H4 (cell line): ENCODE measurements at regions not wholly inside any gene's neighbourhood (a gene's known extent, or its start where the extent isn't known, plus 50 kb on each side); places are given as distances from the start of the nearest gene placed in this dataset.
A peak's percentile ranks its signal among the peaks of the same experiment; 100 is the strongest.

Experiments used
- DNase-seq: peaks from one replicate; pipeline ENCODE4 v3.0.0-alpha.2; 2015; ENCODE audit warnings: low spot score

DNA sequence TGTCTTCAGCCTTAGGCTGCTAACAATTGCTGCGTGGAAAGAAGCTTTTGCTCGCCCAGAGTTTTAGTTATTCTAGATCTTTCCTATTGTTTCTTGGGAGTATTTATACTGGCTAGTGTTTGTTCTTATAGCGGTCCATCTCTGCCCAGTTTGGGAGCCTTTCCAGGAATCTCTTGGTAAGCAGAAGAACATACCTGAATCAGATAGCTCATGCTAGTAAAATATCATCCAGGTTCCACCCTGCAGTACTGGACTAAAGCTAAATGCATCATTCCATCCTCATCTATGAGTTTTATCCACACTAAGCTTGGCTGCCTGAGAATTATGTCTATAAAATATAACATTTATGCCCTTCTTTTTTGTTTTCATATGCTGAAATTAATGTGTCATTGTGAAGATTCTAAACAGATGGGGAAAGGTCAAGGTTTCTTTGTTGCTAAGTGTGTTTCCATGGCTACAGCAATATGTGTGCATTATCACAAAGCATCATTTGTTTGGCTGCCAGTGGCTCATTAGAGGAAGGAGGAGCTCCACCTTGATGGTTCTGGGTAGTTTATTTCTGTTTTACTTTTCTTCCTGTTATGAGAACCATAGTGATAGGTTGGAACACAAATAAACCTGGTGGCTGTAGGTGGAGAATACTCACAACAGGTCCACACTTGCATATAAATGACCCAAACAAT is 182.8 kb downstream of the PIK3C3 start:
- DNase-seq: no peak

DNA sequence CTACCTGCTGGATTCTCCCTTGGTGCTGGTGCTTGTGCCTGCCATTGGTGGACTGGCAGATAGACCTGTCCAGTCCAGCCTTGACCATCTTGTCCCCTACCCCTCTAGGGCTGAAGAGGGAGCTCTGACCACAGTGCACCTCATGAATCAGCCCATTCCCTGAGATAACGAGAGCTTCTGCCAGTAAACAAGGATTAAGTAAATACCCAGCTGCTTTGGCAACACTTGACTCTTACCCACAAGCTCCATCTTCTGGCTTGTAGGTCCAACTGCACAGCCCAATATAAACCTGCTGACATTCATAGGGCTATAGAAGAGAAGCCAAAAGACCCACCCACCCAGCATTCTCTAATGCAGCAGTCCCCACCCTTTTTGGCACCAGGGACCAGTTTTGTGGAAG is 186.4 kb downstream of the PIK3C3 start:
- DNase-seq: no peak

DNA sequence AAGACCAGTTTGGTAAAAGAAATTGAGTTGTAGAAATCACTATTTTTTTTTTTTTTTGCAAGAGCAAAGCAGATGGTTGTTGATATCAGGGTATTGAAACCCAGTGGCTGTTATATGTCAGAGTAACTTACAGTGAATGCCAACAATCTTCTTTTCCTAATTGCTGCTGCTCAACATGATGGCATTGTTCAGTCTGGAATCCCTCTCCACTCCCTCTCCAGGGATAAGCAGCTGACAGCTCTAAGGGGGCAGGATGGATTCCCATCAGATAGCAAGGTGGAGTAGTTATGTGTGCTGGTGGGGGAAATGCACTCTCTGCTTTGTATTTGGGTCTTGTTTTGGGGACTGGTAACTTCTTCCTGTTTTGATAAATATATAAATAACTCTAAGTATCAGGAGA is 200.0 kb downstream of the PIK3C3 start:
- DNase-seq: no peak

DNA sequence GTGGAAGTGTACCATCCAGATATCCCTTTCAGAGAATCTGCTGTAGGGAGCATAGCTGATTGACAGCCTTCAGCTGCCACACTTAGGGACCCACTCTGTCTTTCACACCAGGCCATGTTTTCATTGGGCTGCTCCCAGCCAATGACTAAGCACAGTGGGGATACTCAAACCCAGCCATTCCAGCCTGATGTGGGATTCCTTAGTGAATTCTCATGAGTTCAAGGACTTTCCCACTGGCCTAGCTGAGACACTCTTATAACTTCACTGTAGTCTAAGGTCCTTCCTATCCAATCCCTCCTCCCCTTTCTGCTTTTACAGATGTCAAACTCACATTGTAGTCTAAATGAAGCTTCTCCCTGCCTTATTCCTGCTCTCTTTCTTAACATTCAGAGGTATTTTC is 201.2 kb downstream of the PIK3C3 start:
- DNase-seq: no peak

DNA sequence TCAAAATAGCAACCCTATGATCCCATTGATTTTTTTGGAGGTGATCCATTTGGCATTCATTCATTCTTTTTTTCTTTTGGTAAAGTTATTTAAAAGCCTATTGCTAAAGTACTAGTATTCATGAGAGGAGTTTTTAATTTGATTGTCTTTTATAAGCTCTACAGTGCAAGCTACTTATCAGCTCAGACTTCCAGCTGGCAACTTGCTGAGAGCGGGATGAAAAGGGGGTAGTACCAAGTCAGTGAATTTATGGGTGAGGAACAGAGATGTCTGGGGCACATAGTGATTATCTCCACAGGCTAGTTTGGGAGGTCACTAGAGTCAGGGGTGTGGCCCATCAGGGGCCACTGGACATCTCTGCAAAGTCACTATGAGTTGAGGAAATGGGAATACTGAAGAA is 202.4 kb downstream of the PIK3C3 start:
- no peak for DNase-seq

DNA sequence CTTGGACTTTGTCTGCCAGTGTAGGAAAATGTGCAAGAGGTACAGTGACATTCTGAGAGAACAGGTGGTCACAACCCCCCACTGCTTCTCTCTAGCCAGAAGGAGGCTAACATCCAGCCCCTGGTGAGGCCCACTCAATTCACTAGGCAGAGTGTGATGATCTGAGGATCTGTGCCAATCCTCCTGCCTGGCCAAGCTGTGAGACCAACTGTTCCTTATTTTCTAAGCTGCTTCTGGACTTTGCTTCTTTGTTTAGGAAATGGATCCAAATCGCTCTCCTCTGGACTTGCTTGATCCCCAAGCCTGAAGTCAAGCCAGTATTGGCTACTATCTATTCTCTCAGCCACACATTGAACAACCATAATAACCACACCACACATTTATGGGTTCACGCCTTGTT is 202.8 kb downstream of the PIK3C3 start:
- DNase-seq: no peak

DNA sequence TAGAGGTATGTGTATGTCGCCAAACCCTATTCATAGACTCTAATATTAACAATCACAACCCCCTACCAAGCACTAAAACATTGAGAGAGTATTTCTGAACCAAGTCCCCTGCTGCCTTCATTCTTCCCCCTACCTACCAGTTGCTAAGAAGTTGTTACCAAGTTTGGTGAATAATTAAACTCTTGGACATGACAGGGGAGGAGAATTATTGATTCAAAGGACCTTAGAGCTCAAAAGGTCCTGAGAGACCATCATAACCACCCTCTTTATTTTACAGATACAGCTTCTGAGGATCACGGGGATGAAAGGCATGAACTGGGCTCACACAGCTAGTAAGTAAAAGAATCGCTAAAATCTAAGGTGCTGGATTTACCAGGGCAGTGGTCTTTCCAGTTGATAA is 204.1 kb downstream of the PIK3C3 start:
- DNase-seq: no peak

DNA sequence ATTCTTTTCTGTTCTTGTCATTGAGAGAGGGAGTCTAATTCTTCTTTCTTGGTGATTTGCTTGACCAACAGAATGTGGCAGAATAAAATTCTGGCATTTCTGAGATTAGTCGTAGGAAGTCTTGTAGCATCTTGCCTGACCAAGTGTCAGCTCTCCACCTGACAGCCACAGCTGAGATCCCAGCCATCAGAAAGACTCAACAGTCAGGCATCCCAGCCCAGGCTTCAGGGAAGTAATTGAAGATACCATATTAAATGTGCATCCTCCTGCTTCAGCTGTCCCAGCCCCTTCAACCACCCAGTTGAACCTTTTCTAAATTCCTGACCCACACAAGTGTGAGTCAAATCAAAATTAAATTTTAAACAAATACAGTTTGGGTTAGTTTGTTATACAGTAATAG is 208.3 kb downstream of the PIK3C3 start:
- DNase-seq: no peak

DNA sequence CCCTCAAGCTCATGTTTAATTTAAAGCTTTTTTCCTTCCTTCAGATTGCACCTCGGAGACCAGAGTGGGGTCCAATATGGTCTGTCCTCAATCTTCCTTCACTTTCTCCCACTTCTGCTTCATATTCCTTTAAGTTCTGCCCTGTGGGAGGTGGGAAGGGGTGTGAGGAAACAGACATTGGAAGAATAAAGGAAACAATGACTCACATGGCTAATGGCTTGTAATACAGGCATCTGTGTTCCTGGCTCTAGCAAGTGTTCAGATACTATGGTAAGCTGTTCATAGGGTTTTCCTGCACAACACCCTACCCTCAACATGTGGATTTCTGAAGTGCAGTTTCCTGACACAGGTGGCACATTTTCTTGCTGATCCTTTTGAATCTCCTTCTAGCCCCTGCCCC is 209.5 kb downstream of the PIK3C3 start:
- DNase-seq: no peak

DNA sequence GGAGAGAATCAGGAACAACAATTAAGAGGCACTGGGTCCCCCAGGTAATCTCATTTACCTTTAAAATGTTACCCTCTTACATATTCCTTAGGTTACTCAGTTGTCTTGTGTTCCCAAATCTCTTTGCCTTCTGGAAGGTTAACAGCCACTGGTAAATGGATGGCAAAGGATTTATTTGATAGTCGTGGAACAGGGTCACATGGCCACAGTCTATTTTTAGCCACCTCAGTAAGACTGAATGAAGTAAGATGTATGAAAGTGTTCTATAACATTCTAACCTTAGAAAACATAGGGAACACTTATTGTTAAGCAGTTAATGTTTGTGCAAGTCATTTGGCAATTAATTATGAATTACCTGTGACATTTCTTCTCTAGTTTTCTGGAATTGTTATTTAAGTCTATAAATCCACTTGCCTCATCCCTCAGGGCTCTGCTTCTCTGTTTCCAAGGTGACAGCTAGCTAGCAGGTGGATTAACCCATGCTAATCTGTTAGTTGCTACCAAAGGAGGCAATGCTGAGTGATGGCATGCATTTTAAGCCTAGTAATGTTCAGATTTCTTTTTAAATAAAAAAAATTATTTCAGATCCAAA is 211.0 kb downstream of the PIK3C3 start:
- no peak for DNase-seq

DNA sequence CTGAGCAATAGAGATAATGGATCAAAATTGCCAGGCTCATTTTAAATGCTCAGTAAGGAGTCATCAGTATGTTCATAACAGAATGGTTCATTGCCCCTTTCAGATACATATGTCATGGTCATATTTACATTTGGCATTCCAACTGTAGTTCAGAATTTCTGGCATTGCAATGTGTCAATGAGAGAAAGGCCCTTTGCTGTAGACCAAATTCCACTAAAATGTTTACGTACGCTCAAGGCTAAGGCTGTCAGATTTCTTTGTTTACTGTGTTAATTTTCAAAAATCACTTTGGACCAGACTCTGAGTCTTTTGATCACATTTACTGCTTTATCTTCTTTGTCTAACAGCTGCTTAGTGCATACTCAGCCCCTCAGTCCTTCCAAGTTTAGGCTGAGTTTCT is 213.5 kb downstream of the PIK3C3 start:
- no peak for DNase-seq

DNA sequence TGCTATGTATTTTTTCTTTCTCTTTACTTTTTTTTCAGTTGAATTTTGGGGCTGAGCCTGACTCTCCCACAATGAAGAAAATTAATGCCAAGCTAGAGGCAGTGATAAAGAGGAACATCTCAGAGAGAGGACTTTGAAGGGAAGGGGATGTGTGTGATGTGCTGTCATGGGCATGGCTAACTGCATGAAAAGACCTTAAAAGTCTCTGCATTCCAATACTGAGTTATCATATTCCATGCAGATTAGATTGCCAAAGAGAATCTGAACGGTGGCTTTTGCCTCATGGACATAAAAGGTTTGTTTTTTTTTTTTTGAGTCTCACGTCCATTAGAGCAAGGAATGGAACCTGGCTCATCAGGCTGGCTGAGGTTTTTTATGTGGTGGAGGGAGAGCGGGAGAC is 213.9 kb downstream of the PIK3C3 start:
- DNase-seq: no peak

DNA sequence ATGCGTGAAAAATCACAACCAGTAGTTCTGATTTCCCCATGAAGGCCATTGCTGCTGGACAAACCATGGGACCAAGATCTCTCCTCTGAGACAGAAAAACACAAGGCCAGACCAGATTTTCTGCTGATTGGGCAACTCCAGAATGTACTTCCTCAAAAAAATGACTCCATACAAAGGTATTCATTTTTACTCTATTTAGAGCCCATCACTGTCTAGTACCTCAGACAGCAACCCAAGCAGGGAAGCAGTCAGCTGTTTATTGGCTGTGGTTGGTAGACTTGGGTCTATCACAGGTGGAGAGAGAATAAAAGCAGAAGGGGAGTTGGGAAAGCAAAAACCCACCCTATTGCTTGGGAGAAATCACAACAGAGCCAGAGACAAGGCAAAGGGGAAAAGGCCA is 219.9 kb downstream of the PIK3C3 start:
- DNase-seq: no peak

DNA sequence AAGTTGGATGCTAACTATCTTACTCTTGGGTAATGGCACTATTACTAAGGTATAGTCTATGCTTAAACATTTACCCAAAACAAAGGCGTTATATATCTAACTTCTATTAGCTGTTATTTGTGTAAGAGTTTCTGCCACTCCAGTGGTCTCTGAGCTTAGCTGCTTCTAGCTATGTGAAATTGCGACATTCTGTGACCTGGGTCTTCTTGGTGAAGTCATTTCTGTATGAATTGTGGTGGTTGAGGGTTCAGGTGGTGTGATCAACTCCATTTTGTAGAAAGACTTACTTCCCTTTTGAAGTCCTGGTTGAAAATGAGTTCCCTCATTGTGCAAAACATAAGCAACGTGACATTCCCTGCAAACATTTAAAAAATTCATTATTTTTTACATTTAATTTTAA is 221.6 kb downstream of the PIK3C3 start:
- no peak for DNase-seq

DNA sequence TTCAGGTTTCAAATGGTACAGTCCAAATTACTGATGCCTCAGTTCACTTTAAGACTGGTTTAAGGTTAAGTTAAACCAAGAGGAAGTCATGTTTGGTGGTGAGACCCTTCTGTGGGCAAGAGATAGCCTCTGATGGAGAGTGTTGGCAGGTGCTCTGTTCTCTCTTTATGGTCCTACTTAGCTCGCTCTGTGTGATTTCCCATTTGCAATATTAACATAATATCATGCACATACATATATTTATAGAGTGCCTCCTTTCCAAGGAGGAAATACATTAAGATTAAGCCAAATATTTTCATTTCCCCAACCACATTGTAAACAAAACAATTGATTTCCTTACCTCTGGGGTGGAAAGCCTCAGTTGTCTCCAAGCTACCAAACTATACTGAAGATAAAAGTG is 222.4 kb downstream of the PIK3C3 start:
- DNase-seq: no peak

DNA sequence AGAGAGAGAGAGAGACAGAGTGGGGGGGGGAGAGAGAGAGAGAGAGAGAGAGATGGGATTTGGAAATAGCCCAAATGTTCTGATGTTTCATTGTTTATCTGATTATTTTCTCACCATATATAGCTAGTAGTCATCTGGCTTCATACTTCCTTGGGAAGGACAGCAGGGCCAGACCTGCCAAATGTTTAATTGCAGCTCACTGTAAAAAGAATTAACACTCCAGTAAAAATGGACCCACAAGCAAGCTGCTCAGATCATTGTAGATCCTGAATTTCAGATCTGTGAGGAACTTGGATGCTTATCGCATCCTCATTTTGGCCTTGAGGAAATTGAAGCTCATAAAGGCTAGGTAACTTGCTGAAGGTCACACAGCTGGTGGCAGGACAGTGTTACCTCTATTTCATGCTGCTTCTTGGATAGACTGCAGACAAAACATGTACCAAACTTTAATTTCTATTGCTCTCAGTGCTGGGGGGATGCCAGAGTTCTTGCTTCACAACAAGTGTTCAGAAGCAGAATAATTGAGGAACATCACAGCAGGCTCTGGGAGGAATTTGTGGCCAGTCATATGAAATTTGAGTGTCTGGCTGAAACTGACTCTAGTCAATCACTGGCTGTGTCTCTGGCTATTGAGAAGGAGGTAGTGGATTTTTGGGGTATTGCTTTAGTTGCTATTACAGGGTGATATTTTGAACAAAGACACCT is 223.5 kb downstream of the PIK3C3 start:
- no peak for DNase-seq

DNA sequence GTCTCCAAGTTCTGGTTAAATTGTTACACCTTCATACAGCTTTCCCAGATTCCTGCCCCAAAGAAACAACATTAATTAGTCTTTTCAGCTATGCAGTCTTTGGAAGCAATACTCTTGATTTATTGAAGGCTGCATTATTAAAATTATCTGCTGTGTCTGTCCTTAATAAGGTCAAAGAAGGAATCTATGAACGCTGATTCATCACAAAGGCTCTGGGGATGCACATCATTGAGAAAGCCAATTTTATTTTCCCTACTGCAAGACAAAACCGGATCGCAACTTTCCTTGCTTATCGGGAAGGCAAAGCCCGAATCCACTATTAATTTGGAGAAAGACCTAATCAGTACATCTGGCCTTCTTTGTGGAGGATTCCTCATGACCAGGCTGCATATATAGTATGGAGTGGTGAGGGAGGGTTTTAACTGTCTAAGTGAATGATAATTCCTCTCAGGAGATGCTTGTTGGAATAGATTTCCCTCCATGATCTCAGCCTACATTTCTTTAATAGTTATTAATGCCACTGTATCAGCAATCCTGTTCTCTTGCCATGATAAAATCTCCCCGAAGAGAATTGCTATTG is 224.6 kb downstream of the PIK3C3 start:
- DNase-seq: no peak

DNA sequence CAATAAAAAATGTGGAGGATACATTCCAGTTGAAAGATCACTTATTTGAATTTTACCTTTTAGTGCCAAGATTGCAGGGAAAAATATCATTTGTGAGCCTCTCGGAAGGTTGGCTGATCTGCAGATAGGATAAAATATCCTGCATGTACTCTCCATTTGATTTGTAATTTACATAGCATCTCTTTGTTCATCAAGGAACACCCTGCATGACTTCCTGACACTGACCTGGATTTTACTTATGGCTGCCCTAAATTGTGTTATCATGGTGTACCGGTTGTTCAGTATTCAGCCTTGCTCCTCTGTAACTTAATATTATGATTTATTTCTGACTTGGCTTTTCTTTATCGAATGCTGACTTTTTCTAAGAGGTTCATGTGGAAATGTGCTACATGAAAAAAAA is 226.4 kb downstream of the PIK3C3 start:
- no peak for DNase-seq

DNA sequence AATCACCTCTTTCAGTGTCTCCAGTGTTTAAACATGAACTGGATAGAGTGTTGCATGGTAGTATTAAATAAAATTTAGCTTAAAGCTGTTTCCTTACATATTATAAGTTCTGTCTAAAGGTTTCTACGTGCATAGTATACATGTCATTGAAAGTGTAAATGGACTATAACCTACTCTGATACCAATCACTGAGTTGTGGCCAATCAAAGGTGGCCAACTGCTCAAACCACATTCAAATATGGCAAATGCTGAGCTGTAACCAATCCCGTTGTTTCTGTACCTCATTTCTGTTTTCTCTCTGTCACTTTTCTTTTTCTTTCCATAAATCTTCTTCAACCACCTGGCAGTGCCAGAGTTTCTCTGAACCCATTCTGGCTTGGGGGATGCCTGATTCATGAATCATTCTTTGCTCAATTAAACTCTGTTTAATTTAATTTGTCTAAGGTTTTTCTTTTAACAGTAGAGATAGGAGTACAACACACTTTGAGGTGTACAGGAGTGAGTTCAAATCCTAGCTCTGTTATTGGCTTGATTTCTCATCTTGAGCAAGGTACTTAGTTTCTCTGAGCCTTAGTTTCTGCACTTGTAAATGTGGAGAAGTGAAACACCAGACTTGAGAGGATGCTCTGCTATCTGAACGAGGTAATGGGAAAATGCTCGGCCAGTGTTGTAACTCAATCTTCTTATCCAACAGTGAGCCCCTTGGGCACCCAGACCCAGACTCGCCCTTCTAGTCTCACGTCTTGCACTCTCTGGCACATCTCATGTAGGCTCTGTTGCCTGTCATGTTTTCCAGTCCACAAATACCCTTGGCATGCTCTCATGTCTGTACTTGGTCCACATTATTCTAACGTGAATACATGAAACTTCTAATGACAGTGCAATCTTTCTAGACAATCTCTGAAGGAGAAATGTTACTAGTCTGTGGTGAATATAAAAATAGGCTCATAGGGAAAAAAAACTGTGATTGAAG is 228.0 kb downstream of the PIK3C3 start:
- DNase-seq: peak; percentile 29

DNA sequence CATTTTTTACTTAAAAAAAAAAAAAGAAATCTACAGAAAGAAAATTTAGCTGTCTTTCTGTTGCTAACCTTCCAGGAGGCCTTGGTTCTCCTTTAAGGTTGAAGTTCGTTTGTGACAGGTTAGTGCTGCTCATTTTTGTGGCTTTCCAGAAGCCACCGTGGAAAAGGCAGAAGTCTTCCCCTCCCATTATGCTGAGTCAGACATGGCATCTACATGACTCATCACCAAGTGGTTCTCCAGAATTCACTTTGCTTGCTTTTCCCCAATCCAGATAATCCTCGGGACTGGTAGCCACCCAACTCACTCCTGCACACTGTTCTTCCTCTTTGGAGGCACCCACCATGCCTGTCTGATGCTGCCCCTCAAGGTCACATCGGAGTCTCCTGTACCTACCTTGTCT is 228.7 kb downstream of the PIK3C3 start:
- peak; percentile 90 for DNase-seq

DNA sequence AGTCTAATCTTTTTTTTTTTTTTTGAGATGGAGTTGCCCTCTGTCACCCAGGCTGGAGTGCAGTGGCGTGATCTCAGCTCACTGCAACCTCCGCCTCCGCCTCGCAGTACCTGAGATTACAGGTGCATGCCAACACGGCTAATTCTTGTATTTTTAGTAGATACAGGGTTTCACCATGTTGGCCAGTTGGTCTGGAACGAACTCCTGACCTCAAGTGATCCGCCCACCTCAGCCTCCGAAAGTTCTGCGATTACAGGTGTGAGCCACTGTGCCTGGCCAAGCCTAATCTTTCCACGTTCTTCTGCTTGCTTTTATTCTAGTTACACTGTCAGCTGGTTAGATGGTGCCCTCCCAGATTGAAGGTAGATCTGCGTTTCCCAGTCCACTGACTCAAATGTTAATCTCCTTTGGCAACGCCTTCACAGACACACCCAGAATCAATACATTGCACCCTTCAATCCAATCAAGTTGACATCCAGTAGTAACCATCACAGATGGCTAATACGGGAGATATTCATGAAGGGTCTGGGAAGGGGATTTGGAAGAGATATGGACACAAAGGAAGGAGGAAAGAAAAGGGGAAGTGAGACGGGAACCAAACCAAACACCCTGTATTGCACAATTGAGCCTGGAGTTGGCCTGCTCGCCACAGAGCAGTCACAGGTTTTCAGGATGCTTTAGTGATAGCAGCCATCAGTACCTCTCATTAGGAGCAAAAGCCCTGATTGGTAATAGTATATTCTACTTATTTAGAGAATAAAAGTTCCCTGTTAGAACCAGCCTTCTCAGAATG is 229.8 kb downstream of the PIK3C3 start:
- DNase-seq: no peak
